ENCODE measurements at regions not wholly inside any gene's neighbourhood (a gene's known extent, or its start where the extent isn't known, plus 50 kb on each side); places are given as distances from the start of the nearest gene placed in this dataset.

GRCh38 chr11:39011797-39012196, 2413.8 kb upstream of the RAG2 start:
- TF ChIP-seq, protein P1, sequence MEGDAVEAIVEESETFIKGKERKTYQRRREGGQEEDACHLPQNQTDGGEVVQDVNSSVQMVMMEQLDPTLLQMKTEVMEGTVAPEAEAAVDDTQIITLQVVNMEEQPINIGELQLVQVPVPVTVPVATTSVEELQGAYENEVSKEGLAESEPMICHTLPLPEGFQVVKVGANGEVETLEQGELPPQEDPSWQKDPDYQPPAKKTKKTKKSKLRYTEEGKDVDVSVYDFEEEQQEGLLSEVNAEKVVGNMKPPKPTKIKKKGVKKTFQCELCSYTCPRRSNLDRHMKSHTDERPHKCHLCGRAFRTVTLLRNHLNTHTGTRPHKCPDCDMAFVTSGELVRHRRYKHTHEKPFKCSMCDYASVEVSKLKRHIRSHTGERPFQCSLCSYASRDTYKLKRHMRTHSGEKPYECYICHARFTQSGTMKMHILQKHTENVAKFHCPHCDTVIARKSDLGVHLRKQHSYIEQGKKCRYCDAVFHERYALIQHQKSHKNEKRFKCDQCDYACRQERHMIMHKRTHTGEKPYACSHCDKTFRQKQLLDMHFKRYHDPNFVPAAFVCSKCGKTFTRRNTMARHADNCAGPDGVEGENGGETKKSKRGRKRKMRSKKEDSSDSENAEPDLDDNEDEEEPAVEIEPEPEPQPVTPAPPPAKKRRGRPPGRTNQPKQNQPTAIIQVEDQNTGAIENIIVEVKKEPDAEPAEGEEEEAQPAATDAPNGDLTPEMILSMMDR (IDR thresholded peaks at IDR 0.05 in 2 of 3, conservative IDR thresholded peaks at IDR 0.05 in 1 of 3; ENCODE audit: borderline replicate concordance in 1 of 3, insufficient read depth in 1 of 3, low read depth in 2 of 3, low read length in 2 of 3) = no peak
- TF ChIP-seq, protein P2, sequence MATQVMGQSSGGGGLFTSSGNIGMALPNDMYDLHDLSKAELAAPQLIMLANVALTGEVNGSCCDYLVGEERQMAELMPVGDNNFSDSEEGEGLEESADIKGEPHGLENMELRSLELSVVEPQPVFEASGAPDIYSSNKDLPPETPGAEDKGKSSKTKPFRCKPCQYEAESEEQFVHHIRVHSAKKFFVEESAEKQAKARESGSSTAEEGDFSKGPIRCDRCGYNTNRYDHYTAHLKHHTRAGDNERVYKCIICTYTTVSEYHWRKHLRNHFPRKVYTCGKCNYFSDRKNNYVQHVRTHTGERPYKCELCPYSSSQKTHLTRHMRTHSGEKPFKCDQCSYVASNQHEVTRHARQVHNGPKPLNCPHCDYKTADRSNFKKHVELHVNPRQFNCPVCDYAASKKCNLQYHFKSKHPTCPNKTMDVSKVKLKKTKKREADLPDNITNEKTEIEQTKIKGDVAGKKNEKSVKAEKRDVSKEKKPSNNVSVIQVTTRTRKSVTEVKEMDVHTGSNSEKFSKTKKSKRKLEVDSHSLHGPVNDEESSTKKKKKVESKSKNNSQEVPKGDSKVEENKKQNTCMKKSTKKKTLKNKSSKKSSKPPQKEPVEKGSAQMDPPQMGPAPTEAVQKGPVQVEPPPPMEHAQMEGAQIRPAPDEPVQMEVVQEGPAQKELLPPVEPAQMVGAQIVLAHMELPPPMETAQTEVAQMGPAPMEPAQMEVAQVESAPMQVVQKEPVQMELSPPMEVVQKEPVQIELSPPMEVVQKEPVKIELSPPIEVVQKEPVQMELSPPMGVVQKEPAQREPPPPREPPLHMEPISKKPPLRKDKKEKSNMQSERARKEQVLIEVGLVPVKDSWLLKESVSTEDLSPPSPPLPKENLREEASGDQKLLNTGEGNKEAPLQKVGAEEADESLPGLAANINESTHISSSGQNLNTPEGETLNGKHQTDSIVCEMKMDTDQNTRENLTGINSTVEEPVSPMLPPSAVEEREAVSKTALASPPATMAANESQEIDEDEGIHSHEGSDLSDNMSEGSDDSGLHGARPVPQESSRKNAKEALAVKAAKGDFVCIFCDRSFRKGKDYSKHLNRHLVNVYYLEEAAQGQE (IDR thresholded peaks at IDR 0.05; ENCODE audit: low read depth) = no peak
- TF ChIP-seq, protein P3, sequence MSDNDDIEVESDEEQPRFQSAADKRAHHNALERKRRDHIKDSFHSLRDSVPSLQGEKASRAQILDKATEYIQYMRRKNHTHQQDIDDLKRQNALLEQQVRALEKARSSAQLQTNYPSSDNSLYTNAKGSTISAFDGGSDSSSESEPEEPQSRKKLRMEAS (IDR thresholded peaks at IDR 0.05) = no peak
